ENCODE measurements at regions not wholly inside any gene's neighbourhood (a gene's known extent, or its start where the extent isn't known, plus 50 kb on each side); places are given as distances from the start of the nearest gene placed in this dataset.

DNA sequence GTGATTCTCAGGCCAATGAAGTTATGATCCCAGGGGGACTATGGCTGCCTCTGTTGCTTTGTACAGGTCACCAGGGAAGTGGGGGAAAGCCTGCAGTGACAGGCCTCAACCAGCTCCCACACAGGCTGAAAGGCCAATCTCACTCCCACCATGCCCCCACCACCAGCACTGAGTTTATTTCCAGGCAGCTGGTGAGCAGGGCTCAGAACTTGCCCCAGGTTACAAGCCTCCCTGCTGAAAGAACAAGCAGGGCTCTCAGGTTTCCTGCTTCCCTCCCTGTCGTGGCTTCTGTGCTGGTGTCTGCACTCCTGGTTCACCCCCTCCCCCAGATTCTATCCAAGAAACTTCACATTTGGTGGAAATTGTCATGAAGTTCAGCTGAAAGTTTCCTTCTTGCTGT, 260.3 kb downstream of the CCDC59 start:
- no peaks in the 10 kb centered on the region for H3K9me3 ChIP-seq (ENCODE audit: control insufficient read depth, low read depth, low read length)
- H3K9me1 ChIP-seq (ENCODE audit: control insufficient read depth, extremely low read depth, insufficient read depth, low read length) = no peaks in the 10 kb centered on the region
- no peaks in the 10 kb centered on the region for H3K36me3 ChIP-seq (ENCODE audit: control insufficient read depth in 2 of 2, extremely low read depth in 1 of 2, insufficient read depth in 2 of 2, low read length in 2 of 2)
- no peak for DNase-seq (ENCODE audit: low read depth, low spot score)
- no peaks in the 10 kb centered on the region for H4K20me1 ChIP-seq (ENCODE audit: control insufficient read depth, extremely low read depth, insufficient read depth, low read length)
- FAIRE-seq = no peak
- TF ChIP-seq EZH2 (IDR thresholded peaks at IDR 0.05; ENCODE audit: low read length) = no peak
- no peak overlapping the region for H3K4me2 ChIP-seq (ENCODE audit: control insufficient read depth, extremely low read depth, insufficient read depth, low read depth, low read length)
- H3K4me3 ChIP-seq (ENCODE audit: control insufficient read depth in 2 of 3, extremely low read depth in 1 of 3, insufficient read depth in 2 of 3, low read depth in 1 of 3, low read length in 3 of 3) = no peak overlapping the region
- dilution Hi-C loops (cut with MboI; ENCODE audit: extremely low pct_ligation_motif_present, low sequenced_read_pairs) = no loop called here
- no peak overlapping the region for H3K27ac ChIP-seq (ENCODE audit: control insufficient read depth, insufficient read depth, low read length)
- H2AFZ ChIP-seq (ENCODE audit: control insufficient read depth, low read length) = peak overlapping the region; percentile 33
- no peak overlapping the region for H3K9ac ChIP-seq (ENCODE audit: control insufficient read depth, extremely low read depth, insufficient read depth, low read length)
- no peaks in the 10 kb centered on the region for H3K27me3 ChIP-seq (ENCODE audit: control insufficient read depth, extremely low read depth, insufficient read depth, low read length)
- no peaks in the 10 kb centered on the region for H3K79me2 ChIP-seq (ENCODE audit: control insufficient read depth, insufficient read depth, low read length)
- peaks cover 17% of the 10 kb centered on the region for H3K4me1 ChIP-seq (ENCODE audit: control insufficient read depth, extremely low read depth, insufficient read depth, low read length)

DNA sequence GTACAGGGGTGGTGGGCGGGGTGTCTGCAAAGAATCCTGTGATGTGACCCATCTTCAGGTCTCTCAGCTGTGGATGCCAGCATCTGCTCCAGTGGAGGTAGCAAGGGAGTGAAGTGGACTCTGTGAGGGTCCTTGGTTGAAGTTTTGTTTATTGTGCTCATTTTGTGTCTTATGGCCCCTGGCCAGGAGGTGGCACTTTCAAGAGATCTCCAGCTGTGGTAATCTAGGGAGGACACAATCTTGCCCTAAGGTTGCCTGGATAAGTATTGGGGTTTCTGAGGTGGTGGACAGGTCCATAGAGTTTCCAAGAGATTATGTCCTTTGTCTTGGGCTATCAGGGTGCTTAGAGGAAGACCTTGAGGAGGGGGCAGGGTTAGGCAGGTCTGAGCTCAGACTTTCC, 260.7 kb downstream of the CCDC59 start:
- Histone ChIP-seq H4K20me1 (ENCODE audit: control insufficient read depth, extremely low read depth, insufficient read depth, low read length) (no peaks in the 10 kb centered on the region), H3K79me2 (ENCODE audit: control insufficient read depth, insufficient read depth, low read length) (no peaks in the 10 kb centered on the region), H3K36me3 (ENCODE audit: control insufficient read depth in 2 of 2, extremely low read depth in 1 of 2, insufficient read depth in 2 of 2, low read length in 2 of 2) (no peaks in the 10 kb centered on the region), H3K4me1 (ENCODE audit: control insufficient read depth, extremely low read depth, insufficient read depth, low read length) (peaks cover 17% of the 10 kb centered on the region), H3K4me3 (ENCODE audit: control insufficient read depth in 2 of 3, extremely low read depth in 1 of 3, insufficient read depth in 2 of 3, low read depth in 1 of 3, low read length in 3 of 3) (no peak overlapping the region), H3K4me2 (ENCODE audit: control insufficient read depth, extremely low read depth, insufficient read depth, low read depth, low read length) (no peak overlapping the region), H3K9ac (ENCODE audit: control insufficient read depth, extremely low read depth, insufficient read depth, low read length) (no peak overlapping the region), H3K9me3 (ENCODE audit: control insufficient read depth, low read depth, low read length) (no peaks in the 10 kb centered on the region), H2AFZ (ENCODE audit: control insufficient read depth, low read length) (no peak overlapping the region), H3K27ac (ENCODE audit: control insufficient read depth, insufficient read depth, low read length) (no peak overlapping the region), H3K27me3 (ENCODE audit: control insufficient read depth, extremely low read depth, insufficient read depth, low read length) (no peaks in the 10 kb centered on the region), H3K9me1 (ENCODE audit: control insufficient read depth, extremely low read depth, insufficient read depth, low read length) (no peaks in the 10 kb centered on the region)
- FAIRE-seq = no peak
- dilution Hi-C loops (cut with MboI; ENCODE audit: extremely low pct_ligation_motif_present, low sequenced_read_pairs) = no loop called here
- TF ChIP-seq, protein P1, sequence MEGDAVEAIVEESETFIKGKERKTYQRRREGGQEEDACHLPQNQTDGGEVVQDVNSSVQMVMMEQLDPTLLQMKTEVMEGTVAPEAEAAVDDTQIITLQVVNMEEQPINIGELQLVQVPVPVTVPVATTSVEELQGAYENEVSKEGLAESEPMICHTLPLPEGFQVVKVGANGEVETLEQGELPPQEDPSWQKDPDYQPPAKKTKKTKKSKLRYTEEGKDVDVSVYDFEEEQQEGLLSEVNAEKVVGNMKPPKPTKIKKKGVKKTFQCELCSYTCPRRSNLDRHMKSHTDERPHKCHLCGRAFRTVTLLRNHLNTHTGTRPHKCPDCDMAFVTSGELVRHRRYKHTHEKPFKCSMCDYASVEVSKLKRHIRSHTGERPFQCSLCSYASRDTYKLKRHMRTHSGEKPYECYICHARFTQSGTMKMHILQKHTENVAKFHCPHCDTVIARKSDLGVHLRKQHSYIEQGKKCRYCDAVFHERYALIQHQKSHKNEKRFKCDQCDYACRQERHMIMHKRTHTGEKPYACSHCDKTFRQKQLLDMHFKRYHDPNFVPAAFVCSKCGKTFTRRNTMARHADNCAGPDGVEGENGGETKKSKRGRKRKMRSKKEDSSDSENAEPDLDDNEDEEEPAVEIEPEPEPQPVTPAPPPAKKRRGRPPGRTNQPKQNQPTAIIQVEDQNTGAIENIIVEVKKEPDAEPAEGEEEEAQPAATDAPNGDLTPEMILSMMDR (optimal IDR thresholded peaks at IDR 0.05 in 1 of 3, IDR thresholded peaks at IDR 0.05 in 1 of 3, conservative IDR thresholded peaks at IDR 0.05 in 1 of 3; ENCODE audit: extremely low read depth in 1 of 3, insufficient read depth in 2 of 3, low read length in 3 of 3) = no peak
- TF ChIP-seq EZH2 (IDR thresholded peaks at IDR 0.05; ENCODE audit: low read length) = no peak
- no peak for DNase-seq (ENCODE audit: low read depth, low spot score)

DNA sequence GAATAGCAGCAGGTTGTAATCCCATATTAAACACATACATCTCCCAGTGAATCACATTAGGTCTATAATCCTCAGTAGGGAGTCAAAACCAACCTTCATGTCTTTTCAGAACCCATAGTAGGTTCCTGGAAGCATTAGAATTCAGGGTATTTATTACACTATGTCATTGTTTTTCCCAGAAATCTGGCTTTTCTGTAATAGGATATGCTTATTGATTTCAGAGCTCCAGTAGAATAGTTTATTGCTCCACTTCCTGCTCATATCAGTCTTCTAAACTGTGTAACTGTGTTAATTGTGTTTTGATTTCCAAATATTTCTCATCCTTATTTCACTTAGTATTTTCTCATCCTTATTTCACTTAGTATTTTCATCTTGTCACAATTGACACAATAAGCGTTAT, 268.0 kb downstream of the CCDC59 start:
- dilution Hi-C loops (cut with MboI; ENCODE audit: extremely low pct_ligation_motif_present, low sequenced_read_pairs) = no loop called here
- H3K4me1 ChIP-seq (ENCODE audit: control insufficient read depth, extremely low read depth, insufficient read depth, low read length) = no peaks in the 10 kb centered on the region

More for the DNA sequence above, 268.0 kb downstream of the CCDC59 start:
- DNase-seq (ENCODE audit: low read depth, low spot score) (no peak), FAIRE-seq (no peak)
- no peak overlapping the region for H3K9ac ChIP-seq (ENCODE audit: control insufficient read depth, extremely low read depth, insufficient read depth, low read length)
- H3K9me3 ChIP-seq (ENCODE audit: control insufficient read depth, low read depth, low read length) = no peaks in the 10 kb centered on the region
- no peaks in the 10 kb centered on the region for H4K20me1 ChIP-seq (ENCODE audit: control insufficient read depth, extremely low read depth, insufficient read depth, low read length)
- H3K79me2 ChIP-seq (ENCODE audit: control insufficient read depth, insufficient read depth, low read length) = no peaks in the 10 kb centered on the region
- no peak overlapping the region for H3K4me3 ChIP-seq (ENCODE audit: control insufficient read depth in 2 of 3, extremely low read depth in 1 of 3, insufficient read depth in 2 of 3, low read depth in 1 of 3, low read length in 3 of 3)
- no peaks in the 10 kb centered on the region for H3K9me1 ChIP-seq (ENCODE audit: control insufficient read depth, extremely low read depth, insufficient read depth, low read length)
- H3K27ac ChIP-seq (ENCODE audit: control insufficient read depth, insufficient read depth, low read length) = no peak overlapping the region
- no peak overlapping the region for H3K4me2 ChIP-seq (ENCODE audit: control insufficient read depth, extremely low read depth, insufficient read depth, low read depth, low read length)
- TF ChIP-seq EZH2 (IDR thresholded peaks at IDR 0.05; ENCODE audit: low read length) = no peak
- H3K36me3 ChIP-seq (ENCODE audit: control insufficient read depth in 2 of 2, extremely low read depth in 1 of 2, insufficient read depth in 2 of 2, low read length in 2 of 2) = no peaks in the 10 kb centered on the region
- no peaks in the 10 kb centered on the region for H3K27me3 ChIP-seq (ENCODE audit: control insufficient read depth, extremely low read depth, insufficient read depth, low read length)
- no peak overlapping the region for H2AFZ ChIP-seq (ENCODE audit: control insufficient read depth, low read length)
